Thoracic aorta (tissue), 2 donors: ENCODE measurements at regions not wholly inside any gene's neighbourhood (a gene's known extent, or its start where the extent isn't known, plus 50 kb on each side); places are given as distances from the start of the nearest gene placed in this dataset.

Source experiments
- ATAC-seq: fragments of 150-250 bp; one replicate; pipeline ENCODE4 v1.8.0; 2017; ENCODE audit warnings: low read depth; ENCODE audit not compliant: insufficient number of reproducible peaks, low FRiP score
- DNase-seq: peaks from one replicate; pipeline ENCODE4 v3.0.0-alpha.2; 2020; ENCODE audit warnings: low spot score
- H3K27ac ChIP-seq, 2 donors: fragments of 200-600 bp; sonication (generic); 1 replicate in 1 of 2; 2 replicates in 1 of 2; pipeline ENCODE4 v1.5.1; 2016; ENCODE audit warnings: mild to moderate bottlenecking in 2 of 2, moderate library complexity in 2 of 2
- H3K27me3 ChIP-seq: fragments of 200-600 bp; sonication (generic); replicated peaks from 2 replicates; pipeline ENCODE4 v1.6.0; 2016; ENCODE audit warnings: mild to moderate bottlenecking; ENCODE audit not compliant: insufficient read depth
- H3K36me3 ChIP-seq: fragments of 200-600 bp; sonication (generic); one replicate; pipeline ENCODE4 v1.5.1; 2016
- H3K4me1 ChIP-seq, 2 donors: fragments of 200-600 bp; sonication (generic); 1 replicate in 1 of 2; 2 replicates in 1 of 2; pipeline versions ENCODE4 v1.5.1 to v1.6.0; 2016; ENCODE audit warnings: low read depth in 2 of 2, mild to moderate bottlenecking in 1 of 2; ENCODE audit not compliant: control insufficient read depth in 1 of 2
- H3K4me3 ChIP-seq: fragments of 200-600 bp; sonication (generic); 2 replicates; pipeline ENCODE4 v1.5.1; 2016; ENCODE audit warnings: mild to moderate bottlenecking
- H3K9me3 ChIP-seq: fragments of 200-600 bp; sonication (generic); 2 replicates; pipeline ENCODE4 v1.5.1; 2016
- TF ChIP-seq, protein P1 (sequence below): fragments of 200-600 bp; sonication (generic); IDR thresholded peaks from one replicate; pipeline ENCODE4 v1.5.1; 2019; ENCODE audit warnings: antibody characterized with exemption

DNA sequence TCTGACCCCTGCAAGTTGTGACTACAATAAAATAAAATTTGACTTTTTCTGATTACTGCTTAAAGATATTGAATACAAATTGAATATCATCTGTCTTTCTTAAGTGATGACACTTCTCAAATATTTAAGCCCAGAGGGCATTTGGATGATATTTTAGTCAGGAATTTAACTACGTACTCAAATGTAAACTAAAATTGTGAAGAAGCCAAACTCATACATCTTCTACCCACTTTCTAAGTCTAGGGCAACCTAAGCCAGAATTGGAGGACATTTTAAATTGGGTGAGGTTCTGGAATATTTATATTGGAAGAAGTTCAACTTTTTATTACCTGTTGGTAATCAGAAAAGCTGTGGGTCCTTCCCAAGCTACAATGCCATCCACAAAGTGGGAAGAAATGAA lies 149.1 kb upstream of the WDR11 start:
- ATAC-seq (no peak), DNase-seq (no peak)
- Histone ChIP-seq H3K27ac (no peak overlapping the region), H3K4me3 (no peak overlapping the region), H3K4me1 (no peaks in the 10 kb centered on the region), H3K27me3 (no peaks in the 10 kb centered on the region), H3K36me3 (no peaks in the 10 kb centered on the region), H3K9me3 (peaks cover 7% of the 10 kb centered on the region)
- TF ChIP-seq, protein P1, sequence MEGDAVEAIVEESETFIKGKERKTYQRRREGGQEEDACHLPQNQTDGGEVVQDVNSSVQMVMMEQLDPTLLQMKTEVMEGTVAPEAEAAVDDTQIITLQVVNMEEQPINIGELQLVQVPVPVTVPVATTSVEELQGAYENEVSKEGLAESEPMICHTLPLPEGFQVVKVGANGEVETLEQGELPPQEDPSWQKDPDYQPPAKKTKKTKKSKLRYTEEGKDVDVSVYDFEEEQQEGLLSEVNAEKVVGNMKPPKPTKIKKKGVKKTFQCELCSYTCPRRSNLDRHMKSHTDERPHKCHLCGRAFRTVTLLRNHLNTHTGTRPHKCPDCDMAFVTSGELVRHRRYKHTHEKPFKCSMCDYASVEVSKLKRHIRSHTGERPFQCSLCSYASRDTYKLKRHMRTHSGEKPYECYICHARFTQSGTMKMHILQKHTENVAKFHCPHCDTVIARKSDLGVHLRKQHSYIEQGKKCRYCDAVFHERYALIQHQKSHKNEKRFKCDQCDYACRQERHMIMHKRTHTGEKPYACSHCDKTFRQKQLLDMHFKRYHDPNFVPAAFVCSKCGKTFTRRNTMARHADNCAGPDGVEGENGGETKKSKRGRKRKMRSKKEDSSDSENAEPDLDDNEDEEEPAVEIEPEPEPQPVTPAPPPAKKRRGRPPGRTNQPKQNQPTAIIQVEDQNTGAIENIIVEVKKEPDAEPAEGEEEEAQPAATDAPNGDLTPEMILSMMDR = no peak

DNA sequence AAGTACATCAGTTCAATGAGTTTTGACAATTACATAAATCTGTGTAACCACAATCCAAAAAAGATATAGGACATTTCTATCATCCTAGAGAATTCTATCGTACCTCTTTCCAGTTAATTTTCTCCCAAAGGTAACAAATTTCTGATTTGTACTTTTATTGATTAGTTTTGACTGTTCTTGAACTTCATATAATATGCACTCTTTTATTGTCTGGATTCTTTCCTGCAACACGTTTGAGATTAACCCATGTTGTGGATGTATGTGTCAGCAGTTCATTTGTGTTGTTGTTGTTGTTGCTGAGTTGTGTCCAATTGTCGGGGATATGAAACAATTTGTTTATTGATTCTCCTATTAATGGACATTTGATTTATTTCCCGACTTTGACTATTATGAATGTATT lies 145.9 kb upstream of the WDR11 start:
- no peak overlapping the region for H3K27ac ChIP-seq
- DNase-seq (no peak), ATAC-seq (no peak)
- H3K4me1 ChIP-seq = no peaks in the 10 kb centered on the region
- no peaks in the 10 kb centered on the region for H3K27me3 ChIP-seq
- no peaks in the 10 kb centered on the region for H3K9me3 ChIP-seq
- H3K36me3 ChIP-seq = no peaks in the 10 kb centered on the region
- no peak overlapping the region for H3K4me3 ChIP-seq
- TF ChIP-seq, protein P1 = no peak

DNA sequence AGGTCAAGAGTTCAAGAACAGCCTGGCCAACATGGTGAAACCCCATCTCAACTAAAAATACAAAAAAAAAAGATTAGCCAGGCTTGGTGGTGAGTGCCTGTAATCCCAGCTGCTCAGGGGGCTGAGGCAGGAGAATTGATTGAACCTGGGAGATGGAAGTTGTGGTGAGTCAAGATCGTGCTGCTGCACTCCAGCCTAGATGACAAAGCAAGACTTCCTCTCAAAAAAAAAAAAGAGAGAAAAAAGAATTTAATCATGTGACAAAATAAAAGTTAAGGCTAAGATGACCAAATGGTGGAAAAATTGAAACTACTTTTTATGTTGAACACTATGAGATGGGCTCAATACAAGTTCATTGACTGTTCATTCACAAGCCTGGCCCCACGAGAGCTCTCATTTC lies 141.1 kb upstream of the WDR11 start:
- no peak overlapping the region for H3K4me3 ChIP-seq
- no peak for ATAC-seq
- TF ChIP-seq, protein P1 = no peak
- H3K9me3 ChIP-seq = no peaks in the 10 kb centered on the region
- H3K27ac ChIP-seq = no peak overlapping the region
- H3K27me3 ChIP-seq = no peaks in the 10 kb centered on the region
- H3K36me3 ChIP-seq = no peaks in the 10 kb centered on the region
- no peaks in the 10 kb centered on the region for H3K4me1 ChIP-seq
- DNase-seq = no peak

DNA sequence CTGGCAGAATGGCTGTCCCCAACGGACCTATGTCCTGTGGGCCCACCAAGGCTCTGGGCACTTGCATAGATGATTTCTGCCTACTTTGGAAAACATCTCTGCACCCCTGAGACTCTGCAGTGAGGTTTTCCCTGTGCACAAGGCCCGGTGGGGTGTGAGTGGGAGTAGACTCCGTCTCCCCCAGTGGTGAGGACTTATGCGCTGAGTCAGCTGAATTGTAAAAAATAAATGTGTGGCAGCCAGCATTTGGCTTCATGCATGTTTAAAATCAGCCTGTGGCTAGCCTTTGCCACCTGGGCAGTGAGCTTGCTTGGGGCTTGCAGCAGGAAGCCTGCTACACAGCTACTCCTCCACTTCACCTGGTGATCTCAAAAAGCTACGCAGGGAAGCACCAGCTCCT lies 139.3 kb upstream of the WDR11 start:
- TF ChIP-seq, protein P1 = no peak
- H3K4me3 ChIP-seq = no peak overlapping the region
- no peak overlapping the region for H3K27ac ChIP-seq
- H3K4me1 ChIP-seq = no peaks in the 10 kb centered on the region
- H3K36me3 ChIP-seq = no peaks in the 10 kb centered on the region
- H3K9me3 ChIP-seq = no peaks in the 10 kb centered on the region
- no peak for DNase-seq
- no peaks in the 10 kb centered on the region for H3K27me3 ChIP-seq
- ATAC-seq = no peak

DNA sequence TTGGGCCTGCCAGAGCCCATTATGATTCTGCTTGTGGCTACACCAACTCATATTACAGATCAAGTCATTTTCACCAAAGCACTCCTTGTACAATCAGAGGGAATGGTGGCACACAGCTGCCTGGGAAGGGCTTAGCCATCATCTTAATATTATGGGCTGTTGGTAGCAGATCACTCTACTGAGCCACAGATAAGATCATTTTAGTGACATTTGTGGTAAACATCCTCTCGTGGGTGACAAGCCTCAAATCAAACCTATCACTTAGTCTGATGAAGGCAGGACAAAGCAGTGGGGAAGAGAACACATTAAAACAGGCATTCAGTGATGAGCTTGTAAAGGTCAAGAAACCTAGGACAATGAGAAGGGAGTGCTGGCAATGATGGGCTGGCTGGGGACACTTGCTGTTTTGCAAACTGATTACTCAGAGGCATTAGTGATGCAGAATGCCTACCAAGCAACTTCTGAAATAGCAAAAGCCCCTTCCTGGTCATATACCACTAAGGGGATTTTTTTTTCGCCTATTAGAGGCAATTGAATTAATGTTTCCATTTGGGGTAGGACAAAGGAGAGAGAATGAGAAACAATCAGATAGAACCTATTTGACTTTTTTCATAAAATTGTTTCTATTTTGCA lies 137.5 kb upstream of the WDR11 start:
- H3K27ac ChIP-seq = no peak overlapping the region
- no peaks in the 10 kb centered on the region for H3K9me3 ChIP-seq
- no peak for ATAC-seq
- H3K4me3 ChIP-seq = no peak overlapping the region
- TF ChIP-seq, protein P1 = no peak
- no peak for DNase-seq
- no peaks in the 10 kb centered on the region for H3K27me3 ChIP-seq
- H3K4me1 ChIP-seq = no peaks in the 10 kb centered on the region
- H3K36me3 ChIP-seq = no peaks in the 10 kb centered on the region
